SU-DHL-6 (cell line): ENCODE measurements at regions not wholly inside any gene's neighbourhood (a gene's known extent, or its start where the extent isn't known, plus 50 kb on each side); places are given as distances from the start of the nearest gene placed in this dataset.

Experiments
- H2AFZ ChIP-seq: fragments of 200-600 bp; sonication (generic); 2 replicates; pipeline ENCODE4 v1.6.1; 2014; ENCODE audit warnings: low read depth, mild to moderate bottlenecking, moderate library complexity, mixed read lengths, antibody characterized with exemption, low read length; ENCODE audit not compliant: severe bottlenecking
- H3F3A ChIP-seq: fragments of 200-600 bp; shearing (Covaris generic); 2 replicates; pipeline ENCODE4 v1.6.0; 2016; ENCODE audit warnings: antibody characterized with exemption, mild to moderate bottlenecking; ENCODE audit not compliant: insufficient read depth
- H3K27ac ChIP-seq: fragments of 200-600 bp; sonication (generic); 2 replicates; pipeline ENCODE4 v1.5.1; 2016; ENCODE audit warnings: low read depth, mild to moderate bottlenecking, low read length, moderate library complexity, mixed read lengths
- H3K27me3 ChIP-seq: fragments of 200-600 bp; sonication (generic), shearing (Covaris generic); 2 replicates; pipeline ENCODE4 v1.6.0; 2014; ENCODE audit warnings: mild to moderate bottlenecking, low read length
- H3K36me3 ChIP-seq: fragments of 200-600 bp; sonication (generic); 2 replicates; pipeline ENCODE4 v1.6.1; 2014; ENCODE audit warnings: mild to moderate bottlenecking, low read length, mixed read lengths
- H3K4me2 ChIP-seq: fragments of 300-600, 200-600 bp; shearing (Covaris generic), sonication (generic); 2 replicates; pipeline ENCODE4 v1.6.0; 2014; ENCODE audit warnings: low read length, low read depth, mild to moderate bottlenecking; ENCODE audit not compliant: poor library complexity, severe bottlenecking
- H3K4me3 ChIP-seq: fragments of 200-600 bp; sonication (generic); 2 replicates; pipeline ENCODE4 v1.5.1; 2014; ENCODE audit warnings: antibody characterized with exemption, low read length, mild to moderate bottlenecking, mixed read lengths; ENCODE audit not compliant: insufficient read depth, poor library complexity, severe bottlenecking
- H3K79me2 ChIP-seq: fragments of 200-600 bp; sonication (generic); 2 replicates; pipeline ENCODE4 v1.6.1; 2014; ENCODE audit warnings: mild to moderate bottlenecking, low read length, moderate library complexity; ENCODE audit not compliant: insufficient read depth
- H3K9ac ChIP-seq: fragments of 200-600 bp; sonication (generic); 2 replicates; pipeline ENCODE4 v1.7.0; 2014; ENCODE audit warnings: mild to moderate bottlenecking, low read length
- H3K9me2 ChIP-seq: fragments of 200-600 bp; sonication (generic); replicated peaks from 2 replicates; pipeline ENCODE4 v1.6.1; 2014; ENCODE audit warnings: low read length; ENCODE audit not compliant: insufficient read depth
- H3K9me3 ChIP-seq: fragments of 200-600 bp; sonication (generic); 2 replicates; pipeline ENCODE4 v1.6.1; 2014; ENCODE audit warnings: low read length, mixed read lengths; ENCODE audit not compliant: insufficient read depth
- H4K20me1 ChIP-seq: fragments of 200-600 bp; sonication (generic); 2 replicates; pipeline ENCODE4 v1.6.1; 2014; ENCODE audit warnings: low read depth, mild to moderate bottlenecking, antibody characterized with exemption, low read length, moderate library complexity, mixed read lengths
- EZH2phosphoT487 ChIP-seq: fragments of 200-600 bp; sonication (generic), shearing (Covaris generic); conservative IDR thresholded peaks from 2 replicates; pipeline ENCODE4 v1.6.1; 2018; ENCODE audit warnings: mild to moderate bottlenecking, antibody characterized with exemption, low read length, moderate library complexity, mixed read lengths
- TF ChIP-seq, protein P1 (sequence below): fragments of 200-600 bp; sonication (generic); IDR thresholded peaks from one replicate; pipeline ENCODE4 v1.5.1; 2017; ENCODE audit warnings: antibody characterized with exemption, mild to moderate bottlenecking, low read length, moderate library complexity; ENCODE audit not compliant: insufficient read depth, poor library complexity, severe bottlenecking

DNA sequence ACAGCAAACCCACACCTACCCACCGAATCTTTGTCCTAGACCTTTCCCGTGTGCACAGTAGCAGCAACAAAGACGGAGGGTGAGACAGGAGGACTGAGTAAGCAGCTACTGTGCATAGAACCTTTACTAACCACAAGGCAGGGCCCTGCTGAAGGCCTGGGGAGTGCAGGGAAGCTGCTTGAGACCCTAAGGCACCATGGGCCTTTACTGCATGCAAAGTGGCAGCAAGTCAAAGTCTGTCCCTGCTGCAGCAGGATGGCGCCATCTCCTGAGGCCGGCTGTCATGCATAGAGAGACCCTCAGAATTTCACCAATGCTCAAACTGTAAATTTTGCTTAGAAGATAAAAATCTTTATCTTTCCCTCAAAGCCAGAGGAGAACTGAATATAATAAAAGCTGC lies 610.5 kb downstream of the ACTR3B start:
- Histone ChIP-seq H4K20me1 (no peaks in the 10 kb centered on the region), H3K9ac (no peak overlapping the region), H3F3A (no peaks in the 10 kb centered on the region), H3K4me3 (no peak overlapping the region), H3K27me3 (no peaks in the 10 kb centered on the region), H2AFZ (no peak overlapping the region), H3K9me3 (no peaks in the 10 kb centered on the region), H3K36me3 (no peaks in the 10 kb centered on the region), H3K9me2 (no peaks in the 10 kb centered on the region), H3K4me2 (no peak overlapping the region), H3K79me2 (no peaks in the 10 kb centered on the region), H3K27ac (no peak overlapping the region)
- TF ChIP-seq EZH2phosphoT487: no peak
- TF ChIP-seq, protein P1, sequence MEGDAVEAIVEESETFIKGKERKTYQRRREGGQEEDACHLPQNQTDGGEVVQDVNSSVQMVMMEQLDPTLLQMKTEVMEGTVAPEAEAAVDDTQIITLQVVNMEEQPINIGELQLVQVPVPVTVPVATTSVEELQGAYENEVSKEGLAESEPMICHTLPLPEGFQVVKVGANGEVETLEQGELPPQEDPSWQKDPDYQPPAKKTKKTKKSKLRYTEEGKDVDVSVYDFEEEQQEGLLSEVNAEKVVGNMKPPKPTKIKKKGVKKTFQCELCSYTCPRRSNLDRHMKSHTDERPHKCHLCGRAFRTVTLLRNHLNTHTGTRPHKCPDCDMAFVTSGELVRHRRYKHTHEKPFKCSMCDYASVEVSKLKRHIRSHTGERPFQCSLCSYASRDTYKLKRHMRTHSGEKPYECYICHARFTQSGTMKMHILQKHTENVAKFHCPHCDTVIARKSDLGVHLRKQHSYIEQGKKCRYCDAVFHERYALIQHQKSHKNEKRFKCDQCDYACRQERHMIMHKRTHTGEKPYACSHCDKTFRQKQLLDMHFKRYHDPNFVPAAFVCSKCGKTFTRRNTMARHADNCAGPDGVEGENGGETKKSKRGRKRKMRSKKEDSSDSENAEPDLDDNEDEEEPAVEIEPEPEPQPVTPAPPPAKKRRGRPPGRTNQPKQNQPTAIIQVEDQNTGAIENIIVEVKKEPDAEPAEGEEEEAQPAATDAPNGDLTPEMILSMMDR: no peak

DNA sequence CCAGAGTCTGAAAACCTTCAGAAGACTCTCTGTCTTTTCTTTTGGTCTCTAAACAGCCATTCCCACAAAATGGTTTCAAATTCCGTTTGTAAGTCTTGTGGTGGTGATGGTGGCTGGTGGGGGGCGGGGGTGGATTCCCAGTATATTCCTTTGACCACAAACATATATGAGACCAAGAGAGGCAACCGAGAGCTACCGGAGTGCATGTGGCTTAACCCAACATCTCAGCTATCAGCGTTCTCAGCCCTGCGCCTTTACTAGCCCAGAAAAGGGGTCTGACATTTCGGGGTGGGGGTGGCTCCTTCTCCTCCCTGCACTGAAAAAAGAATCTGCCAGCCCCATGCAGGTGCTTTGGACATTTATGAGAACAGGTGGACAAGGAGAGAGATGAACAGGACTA lies 621.1 kb downstream of the ACTR3B start:
- Histone ChIP-seq H3K36me3 (no peaks in the 10 kb centered on the region), H3K9me2 (no peaks in the 10 kb centered on the region), H3K9ac (no peak overlapping the region), H4K20me1 (no peaks in the 10 kb centered on the region), H3F3A (no peaks in the 10 kb centered on the region), H2AFZ (no peak overlapping the region), H3K4me2 (no peak overlapping the region), H3K27ac (no peak overlapping the region), H3K9me3 (no peaks in the 10 kb centered on the region), H3K79me2 (no peaks in the 10 kb centered on the region), H3K27me3 (no peaks in the 10 kb centered on the region), H3K4me3 (no peak overlapping the region)
- TF ChIP-seq, protein P1: no peak
- no peak for TF ChIP-seq EZH2phosphoT487

DNA sequence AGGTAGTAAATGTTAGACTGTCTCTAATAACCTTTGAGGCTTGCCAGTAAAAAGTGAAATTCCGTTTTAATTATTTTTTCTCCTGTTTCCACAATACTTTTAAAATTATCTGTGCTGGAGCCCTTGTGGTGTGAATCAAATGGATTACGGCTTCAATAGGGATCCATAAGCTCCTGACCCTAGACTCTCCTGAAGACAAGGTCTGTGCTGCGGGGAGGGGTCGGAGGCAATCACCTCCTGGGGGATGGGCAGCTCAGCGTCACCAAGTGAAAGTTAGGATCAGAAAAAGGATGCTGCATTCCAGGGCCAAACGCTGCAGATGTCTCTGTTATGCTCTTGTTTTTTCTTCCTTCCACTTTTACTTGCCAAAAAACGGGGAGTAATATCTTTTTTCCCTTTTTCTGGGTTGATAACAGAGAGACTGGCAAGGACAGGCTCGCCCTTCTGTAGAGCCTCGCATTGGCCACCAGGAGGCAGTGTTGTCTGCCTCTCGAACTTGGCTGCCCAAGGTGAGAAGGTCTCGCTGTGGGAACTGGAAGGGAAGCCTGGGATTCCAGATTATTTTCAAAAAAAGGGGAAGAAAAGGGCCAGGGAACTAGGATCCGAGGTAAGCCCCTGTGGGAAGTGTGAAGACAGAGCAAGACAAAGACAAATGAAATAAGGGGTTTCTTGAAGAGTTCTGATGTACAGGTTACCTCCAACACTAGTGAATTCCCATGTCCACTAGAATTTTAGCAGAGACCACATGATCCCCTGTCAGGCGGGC lies 621.9 kb downstream of the ACTR3B start:
- Histone ChIP-seq H3K79me2 (no peaks in the 10 kb centered on the region), H3K36me3 (no peaks in the 10 kb centered on the region), H4K20me1 (no peaks in the 10 kb centered on the region), H3K4me3 (no peak overlapping the region), H3K27ac (no peak overlapping the region), H3F3A (no peaks in the 10 kb centered on the region), H3K9me2 (no peaks in the 10 kb centered on the region), H3K4me2 (no peak overlapping the region), H3K9ac (no peak overlapping the region), H3K27me3 (no peaks in the 10 kb centered on the region), H3K9me3 (no peaks in the 10 kb centered on the region), H2AFZ (no peak overlapping the region)
- TF ChIP-seq EZH2phosphoT487: no peak
- TF ChIP-seq, protein P1: peak; percentile 96
